Endothelial cell of umbilical vein (primary cell): ENCODE measurements at regions not wholly inside any gene's neighbourhood (a gene's known extent, or its start where the extent isn't known, plus 50 kb on each side); places are given as distances from the start of the nearest gene placed in this dataset.
"Not testable (repeated sequence)": the region's sequence is repeated elsewhere in the genome, so short reads cannot be mapped to it uniquely, and the experiment has no call there.

Experiments used
- BruUV-seq: library from RNA; stranded (reverse); fragments of 400-500 nt; replicated peaks from 2 replicates; lab custom pipeline; 2021; lab: Mats Ljungman, UMichigan
- CTCF ChIA-PET: fragments of 300-600, 350-600 bp; sonication (Branson Sonifier 250); formaldehyde crosslinking; loops from one replicate; lab custom pipeline; 2021; ENCODE audit warnings: antibody characterized with exemption, inconsistent platforms; lab: Charles Lee
- POLR2A ChIA-PET: fragments of 300-600, 350-600 bp; sonication (Branson Sonifier 250); formaldehyde crosslinking; loops from one replicate; lab custom pipeline; 2021; ENCODE audit warnings: antibody characterized with exemption, inconsistent platforms; lab: Charles Lee
- DNase-seq: peaks from one replicate; pipeline ENCODE4 v3.0.0-alpha.2; 2011; ENCODE audit warnings: low read depth, low spot score
- FAIRE-seq: peaks from 2 replicates; lab custom pipeline; 2011; peaks lifted over from hg19 to GRCh38; lab: Jason Lieb, UNC
- H2AFZ ChIP-seq: 2 replicates; pipeline ENCODE4 v1.6.0; 2012; ENCODE audit warnings: low read depth, low read length, control low read depth, inconsistent platforms
- H3K27ac ChIP-seq: 2 replicates; pipeline ENCODE4 v1.5.1; 2011; ENCODE audit warnings: low read depth, mild to moderate bottlenecking, control low read depth, low read length, moderate library complexity; ENCODE audit not compliant: insufficient read depth
- H3K27me3 ChIP-seq, 2 experiments: 2 replicates each; pipeline versions ENCODE4 v1.6.0 to v1.6.1; 2011; ENCODE audit warnings: low read length in 2 of 2, mixed read lengths in 1 of 2; ENCODE audit not compliant: control insufficient read depth in 2 of 2, insufficient read depth in 2 of 2
- H3K36me3 ChIP-seq, 2 experiments: 2 replicates in 1 of 2; 3 replicates in 1 of 2; pipeline ENCODE4 v1.5.1; 2011; ENCODE audit warnings: low read length in 2 of 2, mild to moderate bottlenecking in 1 of 2, moderate library complexity in 1 of 2; ENCODE audit not compliant: control insufficient read depth in 2 of 2, insufficient read depth in 2 of 2; ENCODE audit errors: extremely low read depth in 1 of 2
- H3K4me1 ChIP-seq: 3 replicates; pipeline ENCODE4 v1.5.1; 2011; ENCODE audit warnings: mild to moderate bottlenecking, low read length; ENCODE audit not compliant: control insufficient read depth, insufficient read depth; ENCODE audit errors: extremely low read depth
- H3K4me2 ChIP-seq: 2 replicates; pipeline ENCODE4 v1.6.1; 2011; ENCODE audit warnings: low read length, control low read depth, mixed read lengths; ENCODE audit not compliant: insufficient read depth
- H3K4me3 ChIP-seq, 3 experiments: fragments of 200-600 bp in 1 of 3; sonication (generic), shearing (Covaris generic) in 1 of 3; replicated peaks in 1 of 3; 2 replicates each; pipeline ENCODE4 v1.5.1; 2011 to 2016; ENCODE audit warnings: control low read depth in 3 of 3, low read length in 3 of 3, mild to moderate bottlenecking in 2 of 3, inconsistent platforms in 1 of 3, low read depth in 1 of 3, moderate library complexity in 1 of 3; ENCODE audit not compliant: insufficient read depth in 1 of 3
- H3K79me2 ChIP-seq: 2 replicates; pipeline ENCODE4 v1.6.0; 2012; ENCODE audit warnings: low read length, inconsistent platforms; ENCODE audit not compliant: control insufficient read depth, insufficient read depth
- H3K9ac ChIP-seq: replicated peaks from 2 replicates; pipeline ENCODE3; 2011; ENCODE audit warnings: low read length, control low read depth; ENCODE audit not compliant: insufficient read depth; ENCODE audit errors: extremely low read depth
- H3K9me1 ChIP-seq: replicated peaks from 3 replicates; pipeline ENCODE4 v1.6.0; 2011; ENCODE audit warnings: mild to moderate bottlenecking, low read length; ENCODE audit not compliant: control insufficient read depth, insufficient read depth; ENCODE audit errors: extremely low read depth
- H3K9me3 ChIP-seq: replicated peaks from 2 replicates; pipeline ENCODE4 v1.5.1; 2012; ENCODE audit warnings: low read length, inconsistent platforms; ENCODE audit not compliant: control insufficient read depth, insufficient read depth
- H4K20me1 ChIP-seq: replicated peaks from 2 replicates; pipeline ENCODE3; 2011; ENCODE audit warnings: mild to moderate bottlenecking, low read length; ENCODE audit not compliant: control insufficient read depth, insufficient read depth; ENCODE audit errors: extremely low read depth
- CTCF ChIP-seq, 2 donors: IDR thresholded peaks; 1 replicate in 1 of 2; 2 replicates in 1 of 2; pipeline ENCODE4 v1.5.1; 2011; ENCODE audit warnings: low read length in 2 of 2, mild to moderate bottlenecking in 2 of 2, moderate library complexity in 2 of 2, control low read depth in 1 of 2, inconsistent platforms in 1 of 2, low read depth in 1 of 2; ENCODE audit not compliant: insufficient read depth in 1 of 2; ENCODE audit errors: extremely low read depth in 1 of 2
- EZH2 ChIP-seq: IDR thresholded peaks from 2 replicates; pipeline ENCODE4 v1.6.1; 2012; ENCODE audit warnings: borderline replicate concordance, low read depth, mild to moderate bottlenecking, moderate library complexity, low read length, inconsistent platforms; ENCODE audit not compliant: severe bottlenecking
- FOS ChIP-seq: IDR thresholded peaks from 2 replicates; pipeline ENCODE4 v1.6.1; 2011; ENCODE audit warnings: mild to moderate bottlenecking, low read length, moderate library complexity, borderline replicate concordance; ENCODE audit not compliant: insufficient read depth
- GATA2 ChIP-seq: IDR thresholded peaks from 2 replicates; pipeline ENCODE4 v1.7.0; 2011; ENCODE audit warnings: low read depth, mild to moderate bottlenecking, moderate library complexity, mixed read lengths, low read length; ENCODE audit not compliant: insufficient read length, insufficient read depth
- JUN ChIP-seq: IDR thresholded peaks from 2 replicates; pipeline ENCODE4 v1.6.1; 2011; ENCODE audit warnings: borderline replicate concordance, low read depth; ENCODE audit not compliant: insufficient read length, insufficient read depth
- MAX ChIP-seq: IDR thresholded peaks from 2 replicates; pipeline ENCODE4 v1.6.1; 2011; ENCODE audit not compliant: insufficient read depth, insufficient read length
- MYC ChIP-seq: IDR thresholded peaks from one replicate; pipeline ENCODE4 v1.6.1; 2011; ENCODE audit warnings: mild to moderate bottlenecking, low read depth, low read length
- POLR2A ChIP-seq: IDR thresholded peaks from 2 replicates; pipeline ENCODE4 v1.6.1; 2012; ENCODE audit warnings: low read depth, mild to moderate bottlenecking, control low read depth, low read length
- POLR2AphosphoS5 ChIP-seq: IDR thresholded peaks from 2 replicates; pipeline ENCODE4 v1.6.1; 2012; ENCODE audit warnings: low read depth, mild to moderate bottlenecking, control low read depth, low read length, moderate library complexity; ENCODE audit not compliant: insufficient read depth
- dilution Hi-C: fragments of 300-500 bp; cut with MboI; formaldehyde crosslinking; loops from one replicate; pipeline ENCODE4 v1.15.0; 2019; ENCODE audit warnings: low sequenced_read_pairs; ENCODE audit not compliant: extremely low pct_ligation_motif_present
- intact Hi-C: fragments of 100-400 bp; cut with micrococcal nuclease; formaldehyde crosslinking; loops from one replicate; pipeline ENCODE4 v1.10.0; 2022

DNA sequence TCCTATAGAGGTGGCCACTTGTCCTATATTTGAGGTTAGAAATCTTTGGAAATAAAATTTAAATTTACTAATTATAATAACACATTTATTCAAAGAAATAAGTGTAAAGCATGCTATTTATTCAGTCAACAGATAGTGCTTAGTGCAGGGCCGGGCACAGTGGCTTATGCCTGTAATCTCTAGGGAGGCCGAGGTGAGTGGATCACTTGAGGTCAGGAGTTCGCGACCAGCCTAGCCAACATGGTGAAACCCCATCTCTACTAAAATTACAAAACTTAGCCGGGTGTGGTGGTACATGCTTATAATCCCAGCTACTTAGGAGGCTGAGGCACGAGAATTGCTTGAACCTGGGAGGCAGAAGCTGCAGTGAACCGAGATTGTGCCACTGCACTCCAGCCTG, 70.4 kb upstream of the ADGRL2 start:
- intact Hi-C loops, H3K9me1 ChIP-seq, H3K36me3 ChIP-seq, H3K9me3 ChIP-seq, CTCF ChIA-PET, H3K9ac ChIP-seq, DNase-seq, H4K20me1 ChIP-seq, FAIRE-seq, H3K79me2 ChIP-seq, H2AFZ ChIP-seq, H3K27me3 ChIP-seq, BruUV-seq, H3K27ac ChIP-seq, dilution Hi-C loops, POLR2A ChIA-PET, H3K4me2 ChIP-seq, H3K4me3 ChIP-seq: not testable (repeated sequence)
- peaks cover 13% of the 10 kb centered on the region for H3K4me1 ChIP-seq

GRCh38 chr1:81729818-81730217, 70.9 kb upstream of the ADGRL2 start:
- H3K27ac ChIP-seq, result no peak overlapping the region
- H3K27me3 ChIP-seq, result no peaks in the 10 kb centered on the region
- no peaks in the 10 kb centered on the region for H3K79me2 ChIP-seq
- no peak overlapping the region for H3K4me3 ChIP-seq
- CTCF ChIA-PET, result no interaction called here
- TF ChIP-seq JUN (no peak), CTCF (IDR thresholded peaks at IDR 0.05; ENCODE audit: extremely low read depth in 1 of 2, insufficient read depth in 1 of 2, low read depth in 1 of 2, low read length in 2 of 2) (no peak), POLR2A (no peak), EZH2 (no peak), POLR2AphosphoS5 (no peak), MAX (no peak), GATA2 (no peak), MYC (no peak), FOS (no peak)
- no peak for FAIRE-seq
- no peaks in the 10 kb centered on the region for H3K9me1 ChIP-seq
- no peak overlapping the region for H2AFZ ChIP-seq
- POLR2A ChIA-PET, result no interaction called here
- BruUV-seq, result no TSS peak
- intact Hi-C loops (no loop called here), dilution Hi-C loops (no loop called here)
- no peaks in the 10 kb centered on the region for H3K9me3 ChIP-seq
- no peak overlapping the region for H3K4me2 ChIP-seq
- no peaks in the 10 kb centered on the region for H3K36me3 ChIP-seq
- H3K4me1 ChIP-seq, result peaks cover 13% of the 10 kb centered on the region
- DNase-seq, result no peak
- no peak overlapping the region for H3K9ac ChIP-seq
- H4K20me1 ChIP-seq, result no peaks in the 10 kb centered on the region
